Right ventricle myocardium superior (tissue), 1 donor: ENCODE measurements at regions not wholly inside any gene's neighbourhood (a gene's known extent, or its start where the extent isn't known, plus 50 kb on each side); places are given as distances from the start of the nearest gene placed in this dataset.
"Not testable (repeated sequence)": the region's sequence is repeated elsewhere in the genome, so short reads cannot be mapped to it uniquely, and the experiment has no call there.

Experiments
- ATAC-seq: fragments of 200-7000 bp; cut with Tn5 transposase; one replicate; pipeline ENCODE4 v1.9.1; 2020; ENCODE audit warnings: mild to moderate bottlenecking; ENCODE audit not compliant: poor library complexity
- DNase-seq: peaks from one replicate; pipeline ENCODE4 v3.0.0-alpha.2; 2020
- intact Hi-C: fragments of 100-400 bp; cut with DNase I; formaldehyde crosslinking; loops from one replicate; pipeline ENCODE4 v1.11.2; 2022
- donor health status: DM: no; HTN: yes; CAD: no; lungs with severe emphysema.

DNA sequence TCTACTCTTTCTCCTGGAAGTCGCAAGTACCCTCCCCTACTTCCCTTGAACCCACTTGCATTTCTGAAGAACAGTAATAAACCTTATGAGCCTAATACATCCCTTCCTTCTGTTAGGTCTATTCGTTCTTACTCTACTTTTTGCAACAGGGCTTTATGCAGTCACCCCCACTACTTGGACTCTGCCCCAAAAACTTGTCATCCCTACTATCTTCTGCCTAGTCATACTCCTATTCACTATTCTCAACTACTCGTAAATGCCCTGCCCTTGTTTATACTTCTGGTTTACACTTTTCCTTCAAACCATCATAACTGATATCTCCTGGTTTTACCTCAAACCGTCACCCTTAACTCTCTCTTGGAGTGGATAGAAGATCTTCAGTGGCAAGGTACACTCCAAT, 55.2 kb upstream of the SLIT2 start:
- intact Hi-C loops, result no loop called here
- DNase-seq, result no peak

DNA sequence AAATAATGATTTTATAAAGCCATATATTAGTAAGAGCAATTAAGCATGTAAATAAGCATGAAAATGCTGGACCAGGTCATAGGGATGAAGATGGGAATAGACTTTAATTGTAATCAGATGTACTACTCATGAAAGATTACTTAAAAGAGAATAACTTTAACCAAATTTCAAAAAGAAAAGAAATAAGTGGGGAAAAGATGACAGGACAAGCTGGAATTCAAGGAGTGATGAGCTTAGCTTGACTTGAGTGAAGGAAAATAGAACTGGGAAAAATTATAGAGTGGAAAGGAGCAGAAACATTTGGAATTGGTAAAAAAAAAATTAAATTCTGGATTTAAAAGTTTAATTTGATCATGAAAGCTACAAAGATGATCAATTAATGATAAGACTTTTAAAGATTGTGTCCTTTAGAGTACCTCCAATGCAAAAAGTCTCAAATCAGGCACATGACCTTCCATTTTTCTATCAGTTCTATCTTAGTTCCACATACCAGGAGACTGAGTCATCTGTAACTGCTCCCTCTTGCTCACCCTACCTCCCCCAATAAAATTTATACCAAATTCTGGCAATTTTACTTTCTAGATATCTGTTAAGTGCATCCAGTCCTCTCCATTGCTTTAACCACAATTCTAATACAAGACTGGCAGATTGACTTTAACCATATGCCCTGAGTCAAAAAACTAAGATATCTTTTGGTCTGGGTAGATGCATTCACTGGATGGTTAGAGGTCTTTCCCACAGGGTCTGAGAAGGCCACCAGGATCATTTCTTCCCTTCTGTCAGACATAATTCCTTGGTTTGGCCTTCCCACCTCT, 56.4 kb upstream of the SLIT2 start:
- ATAC-seq, result no peak
- intact Hi-C loops, result no loop called here
- no peak for DNase-seq

More for the DNA sequence above, 55.2 kb upstream of the SLIT2 start:
- no peak for ATAC-seq

DNA sequence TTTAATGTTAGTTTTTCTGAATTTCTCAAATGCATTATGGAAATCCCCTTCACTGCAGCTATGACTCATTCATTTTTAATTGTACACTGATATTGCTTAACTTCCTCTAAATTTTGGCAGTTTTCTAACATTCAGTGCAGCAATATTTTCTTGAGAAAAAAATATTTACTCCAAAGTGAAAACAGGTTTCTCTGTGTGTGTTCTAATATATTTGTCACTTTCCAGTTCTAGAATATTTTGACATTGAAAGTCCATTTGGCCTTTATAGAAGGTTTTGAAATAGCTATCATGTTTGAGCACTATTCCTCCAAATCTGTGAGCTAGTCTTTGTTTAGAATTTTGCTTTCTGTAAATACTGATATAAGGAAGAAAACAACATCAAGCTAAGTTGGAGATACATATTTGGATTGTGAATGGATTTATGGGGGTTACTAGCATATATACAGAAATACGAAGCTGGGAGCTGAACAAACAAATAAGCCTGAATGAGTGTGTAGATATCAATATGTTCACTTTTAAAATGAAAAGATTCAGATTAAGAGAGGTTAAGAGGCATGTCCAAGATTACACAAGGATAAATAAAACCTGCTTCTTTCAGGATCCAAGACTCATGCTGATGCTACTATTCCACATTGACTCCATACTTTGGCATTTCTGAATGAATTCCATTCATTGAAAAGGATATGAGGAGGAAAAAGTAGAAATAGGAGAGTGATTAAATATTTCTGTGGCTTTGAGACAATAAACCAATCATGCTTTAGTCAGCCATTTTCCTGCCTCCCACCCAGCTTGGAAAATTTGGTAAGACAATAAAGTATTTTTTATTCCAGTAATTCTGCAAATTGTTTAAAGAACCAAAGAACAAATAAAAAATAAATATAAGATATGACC, 57.3 kb upstream of the SLIT2 start:
- peak; percentile 90 for ATAC-seq
- no peak for DNase-seq
- intact Hi-C loops, result no loop called here

DNA sequence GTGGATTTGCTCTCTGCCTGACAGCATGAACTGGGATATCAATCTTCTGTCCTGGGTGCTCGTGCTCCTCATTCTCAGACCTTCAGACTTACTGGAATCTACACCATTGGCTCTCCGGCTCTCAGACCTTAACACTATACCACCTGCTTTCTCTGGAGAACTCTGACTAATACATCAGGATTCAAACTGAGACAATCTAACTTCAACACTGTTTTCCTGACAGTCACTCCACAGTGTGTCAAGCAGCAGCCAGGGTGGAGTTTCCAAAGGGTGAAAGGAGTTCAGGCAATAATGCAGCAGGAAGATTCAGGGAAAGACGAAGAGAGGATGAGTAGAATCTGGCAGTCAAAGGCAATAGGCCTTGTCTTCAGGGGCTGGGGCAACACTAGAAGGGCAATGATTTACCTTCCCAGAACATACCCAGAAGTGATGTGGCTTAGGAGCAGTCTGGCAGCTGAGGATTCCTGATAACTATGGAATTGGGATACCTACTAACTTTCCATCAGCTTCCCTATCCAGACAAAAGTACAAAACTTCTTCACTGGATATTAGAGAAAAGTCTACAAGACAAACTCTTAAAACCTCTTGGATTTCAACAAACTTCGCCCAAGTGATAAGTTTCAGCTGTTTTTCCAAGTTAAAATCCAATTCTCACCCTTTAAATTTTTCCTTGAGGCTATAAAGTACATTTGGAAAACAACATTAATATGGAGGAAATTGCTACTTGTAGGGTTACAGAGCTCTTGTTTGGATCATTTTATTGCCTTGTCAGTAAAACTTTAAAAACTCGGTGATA, 58.4 kb upstream of the SLIT2 start:
- DNase-seq (no peak), ATAC-seq (peak; percentile 73)
- intact Hi-C loops, result no loop called here

GRCh38 chr4:20192736-20193135, 59.0 kb upstream of the SLIT2 start:
- ATAC-seq, result no peak
- intact Hi-C loops, result no loop called here
- no peak for DNase-seq

GRCh38 chr4:20185103-20185502, 66.6 kb upstream of the SLIT2 start:
- ATAC-seq (peak; percentile 63), DNase-seq (no peak)
- intact Hi-C loops, result no loop called here

DNA sequence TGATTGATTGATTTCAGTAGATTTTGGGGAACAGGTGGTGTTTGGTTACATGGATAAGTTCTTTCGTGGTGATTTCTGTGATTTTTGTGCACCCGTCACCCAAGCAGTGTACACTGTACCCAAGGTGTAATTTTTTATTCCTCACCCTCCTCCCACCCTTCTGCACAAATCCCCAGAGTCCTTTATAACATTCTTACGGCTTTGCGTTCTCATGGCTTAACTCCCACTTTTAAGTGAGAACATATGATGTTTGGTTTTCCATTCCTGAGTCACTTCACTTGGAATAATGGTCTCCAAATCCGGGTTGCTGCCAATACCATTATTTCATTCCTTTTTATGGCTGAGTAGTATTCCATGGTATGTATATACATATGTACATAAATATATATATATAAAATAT, 68.6 kb upstream of the SLIT2 start:
- intact Hi-C loops, DNase-seq, ATAC-seq: not testable (repeated sequence)

- no peak for ATAC-seq
- no peak for DNase-seq
- intact Hi-C loops, result no loop called here
Measured at GRCh38 chr4:20181926-20182325, 69.8 kb upstream of the SLIT2 start.

DNA sequence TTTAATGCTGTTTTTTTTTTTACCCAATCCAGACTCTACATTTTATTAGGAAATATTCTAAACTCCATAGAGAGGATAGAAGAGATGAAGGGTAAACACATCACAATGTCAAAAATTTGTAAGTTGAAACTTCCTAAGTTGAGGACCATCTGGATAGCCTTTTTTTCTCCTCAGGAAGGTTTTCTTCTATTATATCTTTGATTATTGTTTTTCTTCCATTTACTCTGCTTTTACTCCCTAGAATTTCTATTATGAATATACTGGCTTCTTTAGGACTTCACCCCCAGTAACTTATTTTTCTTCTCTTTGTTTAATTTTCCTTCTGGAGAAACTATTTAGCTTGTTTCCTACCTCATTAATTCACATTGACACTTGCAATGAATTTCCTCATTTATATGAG, 71.2 kb upstream of the SLIT2 start:
- DNase-seq (no peak), ATAC-seq (no peak)
- intact Hi-C loops, result no loop called here

- ATAC-seq (no peak), DNase-seq (no peak)
- intact Hi-C loops, result no loop called here
Measured at GRCh38 chr4:20178902-20179576, 72.7 kb upstream of the SLIT2 start.

GRCh38 chr4:20176881-20177280, 74.8 kb upstream of the SLIT2 start:
- no peak for DNase-seq
- ATAC-seq, result no peak
- intact Hi-C loops, result no loop called here

DNA sequence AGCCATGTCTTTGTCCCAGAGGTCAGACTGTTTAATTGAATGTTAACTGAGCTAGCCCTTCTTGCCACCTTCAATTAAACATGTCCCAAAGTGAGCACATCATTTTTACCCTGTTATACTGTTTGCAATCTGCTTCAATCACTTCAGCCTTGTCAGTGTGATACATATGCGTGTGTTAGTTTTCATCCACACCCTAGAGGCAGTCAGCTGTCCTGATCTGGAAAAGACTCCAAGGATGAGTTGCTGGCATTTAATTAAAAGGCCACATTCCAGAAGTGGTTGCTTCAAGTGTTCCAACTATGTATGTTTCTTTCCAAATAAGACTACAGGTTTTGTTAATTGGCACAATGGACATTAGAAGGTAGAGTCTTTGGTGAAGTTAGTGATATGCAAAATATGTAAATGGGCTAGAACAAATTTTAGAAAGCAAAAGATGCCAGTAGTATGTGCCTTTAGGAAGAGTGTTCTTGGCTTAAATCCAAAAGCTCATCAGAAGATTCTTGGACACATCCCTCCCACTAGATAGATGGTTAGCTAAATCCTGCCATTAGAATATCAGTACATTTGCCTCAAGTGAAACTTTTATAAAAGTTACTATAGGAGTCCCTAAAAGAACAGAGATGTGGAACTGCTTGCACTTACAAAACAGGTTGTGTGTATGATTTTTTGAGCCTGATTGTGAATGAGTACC, 79.5 kb upstream of the SLIT2 start:
- ATAC-seq (no peak), DNase-seq (no peak)
- intact Hi-C loops, result no loop called here

DNA sequence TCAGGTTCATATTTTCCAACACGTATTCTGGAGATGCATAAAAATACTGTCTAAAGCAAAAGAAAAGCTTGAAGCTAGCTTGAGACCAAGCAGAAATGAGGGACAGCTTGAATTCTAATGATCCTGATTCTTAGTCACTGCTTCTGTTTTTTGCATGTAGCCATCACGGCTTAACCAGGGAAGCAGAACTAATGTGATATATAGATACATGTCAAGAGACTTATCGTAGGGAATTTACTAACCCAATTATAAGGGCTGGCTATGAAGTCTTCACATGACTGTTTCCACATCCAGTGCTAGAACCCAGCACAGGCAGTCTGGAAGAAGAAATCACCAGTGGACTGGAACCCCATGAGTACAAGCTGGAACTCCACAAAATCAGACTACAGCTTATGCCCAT, 85.2 kb upstream of the SLIT2 start:
- ATAC-seq, result no peak
- DNase-seq, result no peak
- intact Hi-C loops, result no loop called here

DNA sequence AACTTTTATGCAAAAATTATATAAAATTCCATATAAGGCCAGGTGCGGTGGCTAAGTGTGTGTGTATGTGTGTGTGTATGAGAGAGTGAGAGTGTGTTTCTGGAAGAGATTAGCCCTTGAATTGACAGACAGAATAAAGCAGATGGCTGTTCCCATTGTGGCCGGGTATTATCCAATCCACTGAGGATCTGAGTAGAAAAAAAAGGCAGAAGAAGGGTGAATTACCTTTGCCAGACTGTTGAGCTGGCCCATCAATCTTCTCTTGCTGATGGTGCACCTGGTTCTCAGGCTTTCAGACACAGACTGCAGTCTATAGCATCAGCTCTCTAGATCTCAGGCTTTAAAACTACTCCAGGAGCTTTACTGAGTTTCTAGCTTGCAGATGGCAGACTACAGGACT, 92.2 kb upstream of the SLIT2 start:
- no peak for DNase-seq
- intact Hi-C loops, result no loop called here
- no peak for ATAC-seq

DNA sequence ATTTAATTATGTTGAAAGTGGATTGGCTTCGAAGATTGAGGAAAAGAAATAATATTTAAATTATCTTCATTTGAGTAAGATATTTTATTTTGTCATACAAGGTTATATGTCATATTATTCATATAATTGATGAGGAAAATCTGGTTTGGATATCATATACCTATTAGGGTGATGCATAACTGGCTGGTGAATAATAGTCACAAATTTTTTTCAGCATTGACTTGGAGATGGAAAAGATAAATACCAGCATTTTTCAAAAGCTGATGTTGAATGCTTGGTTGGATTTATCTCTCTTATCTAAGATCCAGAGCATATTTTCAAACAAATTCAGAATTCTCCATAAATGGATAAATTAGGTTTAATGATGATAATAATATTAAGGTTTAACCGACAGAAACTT, 93.5 kb upstream of the SLIT2 start:
- DNase-seq (no peak), ATAC-seq (no peak)
- intact Hi-C loops, result no loop called here

- ATAC-seq, result no peak
- intact Hi-C loops, result no loop called here
- DNase-seq, result no peak
Measured at GRCh38 chr4:20151436-20151835, 100.3 kb upstream of the SLIT2 start.

GRCh38 chr4:20149143-20149542, 102.6 kb upstream of the SLIT2 start:
- ATAC-seq, intact Hi-C loops, DNase-seq: not testable (repeated sequence)

- intact Hi-C loops, result no loop called here
- ATAC-seq, result no peak
Measured at GRCh38 chr4:20137176-20137575, 114.5 kb upstream of the SLIT2 start.

More at GRCh38 chr4:20137176-20137575, 114.5 kb upstream of the SLIT2 start:
- no peak for DNase-seq
